Lower leg skin (tissue), 4 donors: ENCODE measurements at regions not wholly inside any gene's neighbourhood (a gene's known extent, or its start where the extent isn't known, plus 50 kb on each side); places are given as distances from the start of the nearest gene placed in this dataset.
"Not testable (repeated sequence)": the region's sequence is repeated elsewhere in the genome, so short reads cannot be mapped to it uniquely, and the experiment has no call there.

Experiments
- DNase-seq, 2 donors: peaks; one replicate each; pipeline ENCODE4 v3.0.0-alpha.2; 2019; ENCODE audit warnings: low spot score in 2 of 2
- H3K4me3 ChIP-seq: fragments of 200-600 bp; sonication (generic); 2 replicates; pipeline ENCODE4 v1.5.1; 2017; ENCODE audit warnings: mild to moderate bottlenecking, low read depth; ENCODE audit not compliant: poor library complexity, severe bottlenecking
- CTCF ChIP-seq, 3 donors: fragments of 450-650 bp; IDR thresholded peaks; one replicate each; pipeline ENCODE4 v1.5.1; 2016; ENCODE audit warnings: antibody characterized with exemption in 3 of 3, mild to moderate bottlenecking in 3 of 3, moderate library complexity in 2 of 3
- POLR2A ChIP-seq, 2 donors: fragments of 450-650 bp; IDR thresholded peaks; one replicate each; pipeline ENCODE4 v1.6.1; 2016 to 2017; ENCODE audit warnings: antibody characterized with exemption in 2 of 2, mild to moderate bottlenecking in 1 of 2, moderate library complexity in 1 of 2
- WGBS, 2 donors: methylation state at CpG; one replicate each; pipeline ENCODE4 v1.1.5; 2018; 5-methylcytosine and 5-hydroxymethylcytosine counted together
- intact Hi-C: fragments of 100-400 bp; cut with DNase I; formaldehyde crosslinking; loops from one replicate; pipeline ENCODE4 v1.15.0; 2023; ENCODE audit warnings: low total_unique reads

- DNase-seq: no peak
These were observed 51.0 kb downstream of the FHIP2A start for GRCh38 chr10:114872519-114873087.

GRCh38 chr10:114874827-114875411 is 53.3 kb downstream of the FHIP2A start:
- no peak for DNase-seq
- no peak overlapping the region for H3K4me3 ChIP-seq
- 51 to 56% methylated on average over 17 of the region's 17 CpGs for WGBS, 2 donors
- no peak for TF ChIP-seq CTCF (IDR thresholded peaks at IDR 0.05)
- TF ChIP-seq POLR2A (IDR thresholded peaks at IDR 0.05): no peak
- intact Hi-C loops: loop anchor here (10.0 kb wide), 1 partner anchor 250 kb away; no protein-coding TSS in a partner anchor

More at GRCh38 chr10:114872519-114873087, 51.0 kb downstream of the FHIP2A start:
- H3K4me3 ChIP-seq: no peak overlapping the region
- intact Hi-C loops: loop anchor here (10.0 kb wide), 1 partner anchor 252 kb away; no protein-coding TSS in a partner anchor
- no peak for TF ChIP-seq CTCF (IDR thresholded peaks at IDR 0.05)
- no peak for TF ChIP-seq POLR2A (IDR thresholded peaks at IDR 0.05)

GRCh38 chr10:114875590-114876081 is 54.1 kb downstream of the FHIP2A start:
- H3K4me3 ChIP-seq, DNase-seq: not testable (repeated sequence)
- intact Hi-C loops: loop anchor here (10.0 kb wide), 1 partner anchor 249 kb away; no protein-coding TSS in a partner anchor
- 94 to 100% methylated on average over 4 of the region's 4 CpGs for WGBS, 2 donors

GRCh38 chr10:114876169-114876568 is 54.6 kb downstream of the FHIP2A start:
- no peak for DNase-seq
- intact Hi-C loops: loop anchor here (10.0 kb wide), 1 partner anchor 249 kb away; no protein-coding TSS in a partner anchor
- no peak for TF ChIP-seq POLR2A (IDR thresholded peaks at IDR 0.05)
- no peak for TF ChIP-seq CTCF (IDR thresholded peaks at IDR 0.05)
- 78 to 83% methylated on average over 9 of the region's 9 CpGs for WGBS, 2 donors
- no peak overlapping the region for H3K4me3 ChIP-seq

GRCh38 chr10:114876602-114877300 is 55.2 kb downstream of the FHIP2A start:
- intact Hi-C loops: loop anchor here (10.0 kb wide), 1 partner anchor 248 kb away; no protein-coding TSS in a partner anchor
- no peak overlapping the region for H3K4me3 ChIP-seq
- TF ChIP-seq CTCF (IDR thresholded peaks at IDR 0.05) (no peak), POLR2A (IDR thresholded peaks at IDR 0.05) (no peak)
- WGBS, 2 donors: 14 to 30% methylated on average over 20 of the region's 20 CpGs
- peak; percentile 32 to 92 for DNase-seq

- intact Hi-C loops: loop anchor here (10.0 kb wide), 1 partner anchor 248 kb away; no protein-coding TSS in a partner anchor
- 32 to 35% methylated on average over 6 of the region's 6 CpGs for WGBS, 2 donors
These were observed 55.7 kb downstream of the FHIP2A start for GRCh38 chr10:114877301-114877644.

More at GRCh38 chr10:114877301-114877644, 55.7 kb downstream of the FHIP2A start:
- DNase-seq: no peak
- no peak overlapping the region for H3K4me3 ChIP-seq
- TF ChIP-seq POLR2A (IDR thresholded peaks at IDR 0.05): no peak
- no peak for TF ChIP-seq CTCF (IDR thresholded peaks at IDR 0.05)
